ENCODE measurements at regions not wholly inside any gene's neighbourhood (a gene's known extent, or its start where the extent isn't known, plus 50 kb on each side); places are given as distances from the start of the nearest gene placed in this dataset.

GRCh38 chr16:29290631-29291247 lies 115.8 kb downstream of the NPIPB11 start (continued):
- TF ChIP-seq KLF6 (CRISPR knock-in tag; IDR thresholded peaks at IDR 0.05; ENCODE audit: borderline replicate concordance) (peak; percentile 73; the same call in 1 of the 2 replicates), POLR2AphosphoS5 (IDR thresholded peaks at IDR 0.05; ENCODE audit: control insufficient read depth, insufficient read depth, low read depth, low read length) (no peak), GMEB1 (CRISPR knock-in tag; IDR thresholded peaks at IDR 0.05) (peak; percentile 61), PHF8 (IDR thresholded peaks at IDR 0.05; ENCODE audit: borderline replicate concordance, low read length) (peak; percentile 54; the same call in 1 of the 2 replicates), KLF1 (tag; IDR thresholded peaks at IDR 0.05) (peak; percentile 95), ZFP36 (IDR thresholded peaks at IDR 0.05; ENCODE audit: low read depth, low read length, partially characterized antibody) (no peak), SRF (CRISPR knock-in tag; IDR thresholded peaks at IDR 0.05) (peak in 1 of 2 experiments; percentile 66; a peak in 1 of 4 replicates), PCBP2 (IDR thresholded peaks at IDR 0.05; ENCODE audit: low read depth, low read length, poor library complexity, severe bottlenecking) (no peak), ATF3 (IDR thresholded peaks at IDR 0.05) (peak; percentile 98), ATF3 (CRISPR knock-in tag; conservative IDR thresholded peaks at IDR 0.05) (peak; percentile 88), MYC (IDR thresholded peaks at IDR 0.05; ENCODE audit: low read depth, low read length) (peak; percentile 56; the same call in 1 of the 2 replicates), MYC (CRISPR knock-in tag; IDR thresholded peaks at IDR 0.05; ENCODE audit: borderline replicate concordance, low read depth) (no peak), CXXC5 (CRISPR knock-in tag; IDR thresholded peaks at IDR 0.05) (peak; percentile 91), TFAP4 (CRISPR knock-in tag; IDR thresholded peaks at IDR 0.05; ENCODE audit: borderline replicate concordance) (peak; percentile 94), TCF3 (CRISPR knock-in tag; IDR thresholded peaks at IDR 0.05) (peak; percentile 47; the same call in 1 of the 2 replicates), RBBP5 (IDR thresholded peaks at IDR 0.05; ENCODE audit: borderline replicate concordance, insufficient read depth, low read length, poor library complexity, severe bottlenecking) (peak; percentile 30), SOX6 (IDR thresholded peaks at IDR 0.05) (peak; percentile 83)

All from K562 (cell line).